GM19351 (cell line): ENCODE measurements at regions not wholly inside any gene's neighbourhood (a gene's known extent, or its start where the extent isn't known, plus 50 kb on each side); places are given as distances from the start of the nearest gene placed in this dataset.

ENCODE experiments used
- ATAC-seq: cut with Tn5 transposase; IDR thresholded peaks from one replicate; pipeline ENCODE4 v1.9.1; 2021; ENCODE audit warnings: mild to moderate bottlenecking, moderate library complexity; ENCODE audit not compliant: unreplicated experiment

DNA sequence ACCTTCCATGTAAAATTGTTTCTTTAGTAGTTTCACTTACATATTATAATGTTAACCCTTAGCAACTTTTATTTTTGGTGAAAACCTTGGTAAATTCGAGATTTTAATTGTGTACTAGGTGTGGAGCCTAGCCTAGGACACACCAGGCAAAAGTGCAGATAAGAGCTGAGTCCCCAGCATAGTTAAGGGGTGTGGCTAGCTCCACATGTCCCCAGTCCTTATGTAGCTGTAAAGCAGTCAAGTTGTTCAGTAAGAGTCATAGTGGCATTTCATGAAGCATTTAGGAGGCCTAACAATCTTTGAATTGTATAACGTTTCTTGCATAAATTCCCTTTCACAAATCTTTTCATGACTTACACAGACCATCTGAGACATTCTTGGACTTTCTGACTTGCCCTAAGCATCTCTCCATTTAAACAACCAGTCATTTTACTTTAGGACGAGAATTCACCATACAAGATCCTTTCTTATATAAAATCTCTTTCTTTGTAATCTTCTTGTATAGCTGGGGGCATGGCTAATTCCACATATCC is 53.8 kb upstream of the INHBA start:
- no peak for ATAC-seq

DNA sequence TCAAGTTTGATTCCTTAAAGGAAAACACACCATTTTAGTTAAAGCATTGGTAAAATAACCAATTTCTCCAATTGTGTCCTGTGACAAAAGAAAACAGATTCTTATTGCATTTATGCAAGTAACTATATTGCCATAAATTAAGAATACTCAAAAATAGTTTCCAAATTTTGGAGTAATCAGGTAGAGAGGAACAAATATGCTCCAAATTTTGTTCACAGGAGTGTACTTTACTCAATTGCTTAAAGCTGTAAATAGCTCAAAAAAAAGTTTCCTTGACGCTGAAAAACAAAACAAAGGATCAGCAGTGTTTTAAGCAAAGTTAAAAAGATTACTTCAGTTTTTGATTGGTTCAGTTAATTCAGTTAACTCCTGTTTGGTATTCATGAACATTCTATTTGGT is 52.2 kb upstream of the INHBA start:
- no peak for ATAC-seq

DNA sequence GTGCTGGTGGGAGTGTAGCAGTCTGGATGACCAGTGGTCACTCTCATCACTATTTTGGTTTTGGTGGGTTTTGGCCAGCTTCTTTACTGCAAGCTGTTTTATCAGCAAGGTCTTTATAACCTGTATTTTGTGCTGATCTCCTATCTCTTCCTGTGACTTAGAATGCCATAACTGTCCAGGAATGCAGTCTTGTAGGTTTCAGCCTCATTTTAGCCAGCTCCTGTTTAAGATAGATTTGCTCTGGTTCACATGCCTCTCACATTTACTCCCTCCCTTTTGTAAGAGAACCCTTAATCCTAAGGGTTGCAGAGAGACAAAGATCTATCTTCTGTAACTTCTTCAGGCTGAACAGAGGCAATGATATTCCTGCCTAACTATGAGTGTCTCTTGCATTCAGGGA is 51.2 kb upstream of the INHBA start:
- no peak for ATAC-seq
